ENCODE measurements at regions not wholly inside any gene's neighbourhood (a gene's known extent, or its start where the extent isn't known, plus 50 kb on each side); places are given as distances from the start of the nearest gene placed in this dataset.

- no peak for DNase-seq (ENCODE audit: low spot score)
These were observed 86.5 kb upstream of the TAF1B start for GRCh38 chr2:9756692-9757250.

- peak; percentile 50 for DNase-seq (ENCODE audit: low spot score)
These were observed 85.6 kb upstream of the TAF1B start for GRCh38 chr2:9757501-9758264.

- no peak for DNase-seq (ENCODE audit: low spot score)
These were observed 84.5 kb upstream of the TAF1B start for GRCh38 chr2:9758741-9759140.

- DNase-seq (ENCODE audit: low spot score): no peak
These were observed 83.0 kb upstream of the TAF1B start for GRCh38 chr2:9760069-9760901.

- no peak for DNase-seq (ENCODE audit: low spot score)
These were observed 82.4 kb upstream of the TAF1B start for GRCh38 chr2:9760902-9761228.

GRCh38 chr2:9761577-9761976, 81.7 kb upstream of the TAF1B start:
- no peak for DNase-seq (ENCODE audit: low spot score)

- DNase-seq (ENCODE audit: low spot score): no peak
These were observed 81.1 kb upstream of the TAF1B start for GRCh38 chr2:9762164-9762563.

- no peak for DNase-seq (ENCODE audit: low spot score)
These were observed 80.3 kb upstream of the TAF1B start for GRCh38 chr2:9762941-9763340.

- no peak for DNase-seq (ENCODE audit: low spot score)
These were observed 79.7 kb upstream of the TAF1B start for GRCh38 chr2:9763356-9764152.

- no peak for DNase-seq (ENCODE audit: low spot score)
These were observed 79.0 kb upstream of the TAF1B start for GRCh38 chr2:9764153-9764778.

- no peak for DNase-seq (ENCODE audit: low spot score)
These were observed 77.4 kb upstream of the TAF1B start for GRCh38 chr2:9765611-9766531.

- no peak for DNase-seq (ENCODE audit: low spot score)
These were observed 75.5 kb upstream of the TAF1B start for GRCh38 chr2:9767656-9768281.

- DNase-seq (ENCODE audit: low spot score): no peak
These were observed 74.9 kb upstream of the TAF1B start for GRCh38 chr2:9768388-9768787.

- no peak for DNase-seq (ENCODE audit: low spot score)
These were observed 73.9 kb upstream of the TAF1B start for GRCh38 chr2:9769171-9770005.

- no peak for DNase-seq (ENCODE audit: low spot score)
These were observed 73.3 kb upstream of the TAF1B start for GRCh38 chr2:9770006-9770307.

- DNase-seq (ENCODE audit: low spot score): peak; percentile 87
These were observed 72.8 kb upstream of the TAF1B start for GRCh38 chr2:9770308-9771100.

- no peak for DNase-seq (ENCODE audit: low spot score)
These were observed 72.2 kb upstream of the TAF1B start for GRCh38 chr2:9771101-9771449.

- peak; percentile 96 for DNase-seq (ENCODE audit: low spot score)
These were observed 71.7 kb upstream of the TAF1B start for GRCh38 chr2:9771481-9772017.

Data from hepatic stellate cell (primary cell).